ENCODE measurements at regions not wholly inside any gene's neighbourhood (a gene's known extent, or its start where the extent isn't known, plus 50 kb on each side); places are given as distances from the start of the nearest gene placed in this dataset.
A peak's percentile ranks its signal among the peaks of the same experiment; 100 is the strongest.

DNA sequence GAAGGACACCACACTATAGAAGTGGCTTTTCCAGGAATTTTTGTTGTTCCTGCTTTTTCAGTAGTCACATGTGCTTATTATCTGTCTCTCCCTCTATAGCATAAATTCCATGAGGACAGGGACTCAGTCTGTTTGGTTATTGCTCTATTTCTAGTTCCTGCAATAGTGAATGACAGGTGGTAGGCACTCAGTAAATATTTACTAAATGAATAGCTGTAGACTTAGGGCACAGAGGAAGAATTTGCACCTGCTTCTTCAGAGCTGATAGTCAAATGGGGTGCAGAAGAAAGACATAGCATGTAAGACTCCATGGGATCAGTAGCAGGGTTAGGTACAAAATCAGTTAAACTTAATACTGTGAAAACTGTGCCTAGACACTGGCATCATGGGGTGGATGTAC is 580.2 kb downstream of the CCDC171 start:
- Mint-ChIP-seq H3K36me3 (ENCODE audit: insufficient read depth) (no peaks in the 10 kb centered on the region), H3K4me1 (ENCODE audit: low read depth) (peaks cover 2% of the 10 kb centered on the region), H3K27me3 (peaks cover 4% of the 10 kb centered on the region), H3K27ac (no peak overlapping the region), H3K4me3 (ENCODE audit: low read depth) (no peak overlapping the region), H3K9me3 (ENCODE audit: low read depth) (peaks cover 4% of the 10 kb centered on the region)
- DNase-seq (ENCODE audit: low spot score, unreplicated experiment) = no peak
- TF ChIP-seq, protein P1, sequence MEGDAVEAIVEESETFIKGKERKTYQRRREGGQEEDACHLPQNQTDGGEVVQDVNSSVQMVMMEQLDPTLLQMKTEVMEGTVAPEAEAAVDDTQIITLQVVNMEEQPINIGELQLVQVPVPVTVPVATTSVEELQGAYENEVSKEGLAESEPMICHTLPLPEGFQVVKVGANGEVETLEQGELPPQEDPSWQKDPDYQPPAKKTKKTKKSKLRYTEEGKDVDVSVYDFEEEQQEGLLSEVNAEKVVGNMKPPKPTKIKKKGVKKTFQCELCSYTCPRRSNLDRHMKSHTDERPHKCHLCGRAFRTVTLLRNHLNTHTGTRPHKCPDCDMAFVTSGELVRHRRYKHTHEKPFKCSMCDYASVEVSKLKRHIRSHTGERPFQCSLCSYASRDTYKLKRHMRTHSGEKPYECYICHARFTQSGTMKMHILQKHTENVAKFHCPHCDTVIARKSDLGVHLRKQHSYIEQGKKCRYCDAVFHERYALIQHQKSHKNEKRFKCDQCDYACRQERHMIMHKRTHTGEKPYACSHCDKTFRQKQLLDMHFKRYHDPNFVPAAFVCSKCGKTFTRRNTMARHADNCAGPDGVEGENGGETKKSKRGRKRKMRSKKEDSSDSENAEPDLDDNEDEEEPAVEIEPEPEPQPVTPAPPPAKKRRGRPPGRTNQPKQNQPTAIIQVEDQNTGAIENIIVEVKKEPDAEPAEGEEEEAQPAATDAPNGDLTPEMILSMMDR (IDR thresholded peaks at IDR 0.05; ENCODE audit: unreplicated experiment) = no peak

GRCh38 chr9:16133556-16134227 is 580.8 kb downstream of the CCDC171 start:
- no peak overlapping the region for H3K4me3 Mint-ChIP-seq (ENCODE audit: low read depth)
- H3K9me3 Mint-ChIP-seq (ENCODE audit: low read depth) = peaks cover 4% of the 10 kb centered on the region

DNA sequence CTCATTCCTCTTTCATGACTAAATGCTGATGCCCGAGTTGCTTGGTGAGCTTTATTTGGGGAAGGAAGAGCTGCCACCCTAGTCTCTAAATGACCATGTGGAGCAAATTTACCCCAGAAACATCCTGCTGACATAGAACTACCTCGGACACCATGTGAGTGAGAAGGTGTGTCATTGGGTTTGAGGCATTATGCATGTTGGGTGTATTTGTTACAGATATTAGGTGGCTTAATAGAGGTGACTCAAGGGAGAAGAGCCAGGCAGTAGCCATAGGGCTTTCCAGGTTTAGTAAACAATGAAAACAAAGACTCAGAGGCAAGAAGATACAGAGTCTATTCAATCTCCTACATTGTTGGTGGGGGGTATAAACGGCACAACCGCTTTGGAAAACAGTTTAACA is 581.5 kb downstream of the CCDC171 start:
- Mint-ChIP-seq H3K9me3 (ENCODE audit: low read depth) (peaks cover 4% of the 10 kb centered on the region), H3K27ac (no peak overlapping the region), H3K4me1 (ENCODE audit: low read depth) (peaks cover 4% of the 10 kb centered on the region), H3K27me3 (peaks cover 3% of the 10 kb centered on the region), H3K4me3 (ENCODE audit: low read depth) (no peak overlapping the region), H3K36me3 (ENCODE audit: insufficient read depth) (no peaks in the 10 kb centered on the region)
- TF ChIP-seq, protein P1 (IDR thresholded peaks at IDR 0.05; ENCODE audit: unreplicated experiment) = no peak
- DNase-seq (ENCODE audit: low spot score, unreplicated experiment) = no peak

More at GRCh38 chr9:16133556-16134227, 580.8 kb downstream of the CCDC171 start:
- Mint-ChIP-seq H3K4me1 (ENCODE audit: low read depth) (peaks cover 2% of the 10 kb centered on the region), H3K27me3 (peaks cover 3% of the 10 kb centered on the region), H3K27ac (no peak overlapping the region), H3K36me3 (ENCODE audit: insufficient read depth) (no peaks in the 10 kb centered on the region)
- no peak for DNase-seq (ENCODE audit: low spot score, unreplicated experiment)
- TF ChIP-seq, protein P1 (IDR thresholded peaks at IDR 0.05; ENCODE audit: unreplicated experiment) = peak; percentile 77

- TF ChIP-seq, protein P1 (IDR thresholded peaks at IDR 0.05; ENCODE audit: unreplicated experiment) = no peak
- Mint-ChIP-seq H3K27ac (no peak overlapping the region), H3K9me3 (ENCODE audit: low read depth) (no peaks in the 10 kb centered on the region), H3K4me3 (ENCODE audit: low read depth) (no peak overlapping the region), H3K36me3 (ENCODE audit: insufficient read depth) (no peaks in the 10 kb centered on the region), H3K4me1 (ENCODE audit: low read depth) (peaks cover 4% of the 10 kb centered on the region), H3K27me3 (peaks cover 3% of the 10 kb centered on the region)
- no peak for DNase-seq (ENCODE audit: low spot score, unreplicated experiment)
Measured at GRCh38 chr9:16135968-16136367, 583.1 kb downstream of the CCDC171 start.

DNA sequence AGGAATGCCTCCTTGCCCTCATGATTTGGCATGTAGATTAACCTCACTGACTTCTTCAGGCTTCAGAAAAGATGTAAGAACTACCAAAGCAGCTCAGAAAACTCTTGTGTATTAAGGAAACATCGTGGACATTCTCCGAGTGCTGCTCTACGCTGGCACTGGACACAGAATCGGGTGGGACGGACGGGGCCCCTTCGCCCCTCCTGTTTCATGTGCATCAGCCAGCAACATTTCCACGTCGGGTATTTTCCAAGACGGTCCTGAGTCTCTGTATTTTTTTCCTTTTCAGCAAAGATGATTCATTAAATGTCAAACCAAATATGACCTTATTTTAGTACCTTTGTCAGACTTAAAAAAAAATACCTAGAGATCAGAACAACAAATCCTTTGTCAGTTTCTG is 583.6 kb downstream of the CCDC171 start:
- TF ChIP-seq, protein P1 (IDR thresholded peaks at IDR 0.05; ENCODE audit: unreplicated experiment) = no peak
- Mint-ChIP-seq H3K27ac (no peak overlapping the region), H3K4me1 (ENCODE audit: low read depth) (peaks cover 4% of the 10 kb centered on the region), H3K4me3 (ENCODE audit: low read depth) (no peak overlapping the region), H3K9me3 (ENCODE audit: low read depth) (no peaks in the 10 kb centered on the region), H3K36me3 (ENCODE audit: insufficient read depth) (no peaks in the 10 kb centered on the region), H3K27me3 (peaks cover 3% of the 10 kb centered on the region)
- no peak for DNase-seq (ENCODE audit: low spot score, unreplicated experiment)
